ENCODE measurements at regions not wholly inside any gene's neighbourhood (a gene's known extent, or its start where the extent isn't known, plus 50 kb on each side); places are given as distances from the start of the nearest gene placed in this dataset.

- H4K91ac ChIP-seq (ENCODE audit: insufficient read depth, low read depth, low read length): no peak overlapping the region
- H3K36me3 ChIP-seq (ENCODE audit: control insufficient read depth, insufficient read depth, low read length): no peaks in the 10 kb centered on the region
- no peak overlapping the region for H4K8ac ChIP-seq (ENCODE audit: low read depth in 2 of 2, low read length in 2 of 2)
- no peaks in the 10 kb centered on the region for H3K9me1 ChIP-seq (ENCODE audit: insufficient read depth, low read length)
- H2BK20ac ChIP-seq (ENCODE audit: low read depth, low read length): no peak overlapping the region
- H3K4me1 ChIP-seq (ENCODE audit: control insufficient read depth, insufficient read depth, low read length): no peaks in the 10 kb centered on the region
- no peak overlapping the region for H3K4ac ChIP-seq (ENCODE audit: low read depth, low read length)
- H2AFZ ChIP-seq (replicated peaks; ENCODE audit: low read length, poor library complexity): no peak overlapping the region
- WGBS, 2 experiments (ENCODE audit: extremely low coverage in 2 of 2, insufficient read length in 1 of 2): 93% methylated on average over 2 of the region's 6 CpGs; no CpG with 5 or more reads in 1 of the 2 experiments
- in situ Hi-C loops (cut with MboI; ENCODE audit: low sequenced_read_pairs) (no loop called here), dilution Hi-C loops (cut with HindIII; ENCODE audit: low sequenced_read_pairs, unreplicated experiment) (loop anchor here (25.0 kb wide), 1 partner anchor 190 kb away; no protein-coding TSS in a partner anchor), intact Hi-C loops (cut with micrococcal nuclease) (loop anchor here (1.0 kb wide), 2 partner anchors 188 to 821 kb away; no protein-coding TSS in a partner anchor)
- H2BK15ac ChIP-seq (ENCODE audit: low read depth, low read length): no peak overlapping the region
- H3K4me2 ChIP-seq (ENCODE audit: low read depth, low read length): no peak overlapping the region
- no peaks in the 10 kb centered on the region for H4K20me1 ChIP-seq (ENCODE audit: insufficient read depth, low read length)
- H3K23ac ChIP-seq (ENCODE audit: low read depth, low read length): no peak overlapping the region
- BruUV-seq (replicated peaks): no TSS peak
- no peak overlapping the region for H2AK9ac ChIP-seq (replicated peaks; ENCODE audit: low read depth, low read length, poor library complexity)
- no peak overlapping the region for H4K5ac ChIP-seq (ENCODE audit: low read depth, low read length)
- no peak overlapping the region for H2BK120ac ChIP-seq (ENCODE audit: low read depth, low read length)
- POLR2A ChIA-PET (ENCODE audit: unreplicated experiment): no interaction called here
- H3K79me1 ChIP-seq (ENCODE audit: low read depth in 1 of 2, low read length in 2 of 2): no peaks in the 10 kb centered on the region
- H3K9me3 ChIP-seq (ENCODE audit: control insufficient read depth, insufficient read depth, low read length): peaks cover 2% of the 10 kb centered on the region; the same call in 1 of the 2 replicates
- peaks cover 34% of the 10 kb centered on the region for H3K27me3 ChIP-seq (ENCODE audit: control insufficient read depth, insufficient read depth, low read length)
- H3K56ac ChIP-seq (ENCODE audit: extremely low read depth, insufficient read depth, low read length): no peak overlapping the region
- no peak overlapping the region for H2AK5ac ChIP-seq (ENCODE audit: low read depth, low read length)
- no peak overlapping the region for H3K18ac ChIP-seq (ENCODE audit: low read depth, low read length)
- no peak overlapping the region for H3K14ac ChIP-seq (replicated peaks; ENCODE audit: low read depth, low read length)
- H3K4me3 ChIP-seq (ENCODE audit: insufficient read depth, low read depth, low read length): no peak overlapping the region
- ATAC-seq (ENCODE audit: low read depth): no peak
- H3K27ac ChIP-seq (ENCODE audit: insufficient read depth, low read length): no peak overlapping the region
- CTCF ChIA-PET: interaction anchor here (0.6 to 2.0 kb wide), 7 partner anchors 11 to 864 kb away, joined by 3 to 9 read pairs (median 3); no protein-coding TSS in a partner anchor
- no peak for DNase-seq
- no peak overlapping the region for H2BK5ac ChIP-seq (ENCODE audit: low read depth, low read length, poor library complexity, severe bottlenecking)
- no peak overlapping the region for H3K9ac ChIP-seq (ENCODE audit: low read depth, low read length)
- no peak for TF ChIP-seq BHLHE40 (IDR thresholded peaks at IDR 0.05; ENCODE audit: low read depth, low read length)
- no peak for TF ChIP-seq POLR2A (IDR thresholded peaks at IDR 0.05; ENCODE audit: low read depth, low read length)
- no peak for TF ChIP-seq MXI1 (IDR thresholded peaks at IDR 0.05; ENCODE audit: borderline replicate concordance, low read depth, low read length)
- no peak for TF ChIP-seq RFX5 (IDR thresholded peaks at IDR 0.05; ENCODE audit: low read depth, low read length)
- TF ChIP-seq RAD21 (IDR thresholded peaks at IDR 0.05; ENCODE audit: low read length): no peak
- TF ChIP-seq USF2 (IDR thresholded peaks at IDR 0.05; ENCODE audit: low read depth, low read length): no peak
- no peak for TF ChIP-seq MAFK (IDR thresholded peaks at IDR 0.05; ENCODE audit: low read depth, low read length)
- TF ChIP-seq CTCF (conservative IDR thresholded peaks at IDR 0.05; ENCODE audit: low read depth, low read length): no peak
- no peak for TF ChIP-seq NFE2L2 (IDR thresholded peaks at IDR 0.05; ENCODE audit: low read depth, low read length)
- TF ChIP-seq SMC3 (IDR thresholded peaks at IDR 0.05; ENCODE audit: low read depth, low read length): no peak
- TF ChIP-seq ELK1 (IDR thresholded peaks at IDR 0.05; ENCODE audit: borderline replicate concordance, low read depth, low read length): no peak
- no peak for TF ChIP-seq CEBPB (IDR thresholded peaks at IDR 0.05; ENCODE audit: low read depth, low read length)
- TF ChIP-seq MAZ (IDR thresholded peaks at IDR 0.05; ENCODE audit: borderline replicate concordance, low read depth, low read length): no peak
- TF ChIP-seq CHD1 (IDR thresholded peaks at IDR 0.05; ENCODE audit: low read depth, low read length): no peak
- no peak for TF ChIP-seq FOS (IDR thresholded peaks at IDR 0.05; ENCODE audit: low read depth, low read length)
- no peak for TF ChIP-seq RCOR1 (IDR thresholded peaks at IDR 0.05; ENCODE audit: insufficient replicate concordance, low read length)
These were observed 125.3 kb upstream of the BMAL1 start for GRCh38 chr11:13152264-13152663.

Data from IMR-90 (cell line).